Nephron (organoid): ENCODE measurements at regions not wholly inside any gene's neighbourhood (a gene's known extent, or its start where the extent isn't known, plus 50 kb on each side); places are given as distances from the start of the nearest gene placed in this dataset.
"Not testable (repeated sequence)": the region's sequence is repeated elsewhere in the genome, so short reads cannot be mapped to it uniquely, and the experiment has no call there.

Source experiments
- H3K27ac Mint-ChIP-seq, 3 experiments: 2 replicates each; pipeline ENCODE4 v1.8.0; 2020; ENCODE audit warnings: mixed read lengths in 3 of 3, mild to moderate bottlenecking in 2 of 3, moderate library complexity in 1 of 3
- H3K27me3 Mint-ChIP-seq: 2 replicates; pipeline ENCODE4 v1.8.0; 2021; ENCODE audit warnings: low read depth, mild to moderate bottlenecking, moderate library complexity, mixed read lengths
- H3K36me3 Mint-ChIP-seq: 2 replicates; pipeline ENCODE4 v1.8.0; 2020; ENCODE audit warnings: low read depth, mixed read lengths
- H3K4me1 Mint-ChIP-seq: 2 replicates; pipeline ENCODE4 v1.8.0; 2020; ENCODE audit warnings: mixed read lengths
- H3K4me3 Mint-ChIP-seq, 3 experiments: 2 replicates each; pipeline ENCODE4 v1.8.0; 2020; ENCODE audit warnings: mild to moderate bottlenecking in 3 of 3, mixed read lengths in 3 of 3, moderate library complexity in 2 of 3
- H3K9me3 Mint-ChIP-seq: 2 replicates; pipeline ENCODE4 v1.8.0; 2020; ENCODE audit warnings: mixed read lengths
- CTCF ChIP-seq, 3 experiments: fragments of 200-600 bp; sonication (generic); IDR thresholded peaks; one replicate each; pipeline ENCODE4 v1.5.0; 2021; ENCODE audit warnings: antibody characterized with exemption in 3 of 3; ENCODE audit not compliant: unreplicated experiment in 3 of 3

- no peaks in the 10 kb centered on the region for H3K9me3 Mint-ChIP-seq
- H3K27ac Mint-ChIP-seq, result peak overlapping the region in 2 of 3 experiments; percentile 6 to 60
- no peak overlapping the region for H3K4me3 Mint-ChIP-seq
- peaks cover 24% of the 10 kb centered on the region for H3K4me1 Mint-ChIP-seq
- H3K27me3 Mint-ChIP-seq, result peaks cover 26% of the 10 kb centered on the region
- TF ChIP-seq CTCF (IDR thresholded peaks at IDR 0.05; ENCODE audit: unreplicated experiment in 3 of 3), result no peak
- no peaks in the 10 kb centered on the region for H3K36me3 Mint-ChIP-seq
Observed at GRCh38 chr15:77831986-77832385, 199.3 kb upstream of the LINGO1 start.

- Mint-ChIP-seq H3K9me3 (no peaks in the 10 kb centered on the region), H3K27me3 (peaks cover 31% of the 10 kb centered on the region), H3K27ac (peak overlapping the region in 1 of 3 experiments; percentile 37), H3K4me3 (no peak overlapping the region), H3K36me3 (no peaks in the 10 kb centered on the region), H3K4me1 (peaks cover 21% of the 10 kb centered on the region)
- TF ChIP-seq CTCF (IDR thresholded peaks at IDR 0.05; ENCODE audit: unreplicated experiment in 3 of 3), result no peak
Observed at GRCh38 chr15:77830051-77830468, 197.3 kb upstream of the LINGO1 start.

- not testable (repeated sequence) for H3K9me3 Mint-ChIP-seq, H3K4me3 Mint-ChIP-seq, H3K27ac Mint-ChIP-seq, H3K36me3 Mint-ChIP-seq
- H3K4me1 Mint-ChIP-seq, result peaks cover 21% of the 10 kb centered on the region
- peaks cover 33% of the 10 kb centered on the region for H3K27me3 Mint-ChIP-seq
Observed at GRCh38 chr15:77829331-77829730, 196.6 kb upstream of the LINGO1 start.

- Mint-ChIP-seq H3K4me1 (peaks cover 21% of the 10 kb centered on the region), H3K27ac (no peak overlapping the region), H3K27me3 (peaks cover 39% of the 10 kb centered on the region), H3K36me3 (no peaks in the 10 kb centered on the region), H3K9me3 (no peaks in the 10 kb centered on the region), H3K4me3 (no peak overlapping the region)
- TF ChIP-seq CTCF (IDR thresholded peaks at IDR 0.05; ENCODE audit: unreplicated experiment in 3 of 3), result no peak
Observed at GRCh38 chr15:77827860-77828259, 195.1 kb upstream of the LINGO1 start.

- H3K27ac Mint-ChIP-seq, result no peak overlapping the region
- H3K9me3 Mint-ChIP-seq, result no peaks in the 10 kb centered on the region
- no peak overlapping the region for H3K4me3 Mint-ChIP-seq
Observed at GRCh38 chr15:77826006-77826695, 193.4 kb upstream of the LINGO1 start.

GRCh38 chr15:77825546-77825945 is 192.8 kb upstream of the LINGO1 start:
- H3K4me1 Mint-ChIP-seq, result peaks cover 9% of the 10 kb centered on the region
- H3K36me3 Mint-ChIP-seq, result no peaks in the 10 kb centered on the region
- H3K27ac Mint-ChIP-seq, result no peak overlapping the region
- no peak overlapping the region for H3K4me3 Mint-ChIP-seq
- no peaks in the 10 kb centered on the region for H3K9me3 Mint-ChIP-seq
- TF ChIP-seq CTCF (IDR thresholded peaks at IDR 0.05; ENCODE audit: unreplicated experiment in 3 of 3), result no peak
- peaks cover 55% of the 10 kb centered on the region for H3K27me3 Mint-ChIP-seq

More at GRCh38 chr15:77826006-77826695, 193.4 kb upstream of the LINGO1 start:
- H3K4me1 Mint-ChIP-seq, result peaks cover 9% of the 10 kb centered on the region
- H3K27me3 Mint-ChIP-seq, result peaks cover 49% of the 10 kb centered on the region
- H3K36me3 Mint-ChIP-seq, result no peaks in the 10 kb centered on the region
- no peak for TF ChIP-seq CTCF (IDR thresholded peaks at IDR 0.05; ENCODE audit: unreplicated experiment in 3 of 3)
